Stimulated activated CD4-positive, alpha-beta T cell treated with anti-CD3 and anti-CD28 coated beads, Interleukin-1b, Interleukin-23, amount 100 ng/mL, for 4 hours (primary cell): ENCODE measurements at regions not wholly inside any gene's neighbourhood (a gene's known extent, or its start where the extent isn't known, plus 50 kb on each side); places are given as distances from the start of the nearest gene placed in this dataset.

Experiments used
- DNase-seq, 2 donors: peaks; one replicate each; pipeline ENCODE4 v3.0.0-alpha.2; 2020; ENCODE audit warnings: low read depth in 2 of 2

- no peak for DNase-seq
Measured at GRCh38 chr2:221337957-221338685, 234.0 kb downstream of the EPHA4 start.

- no peak for DNase-seq
Measured at GRCh38 chr2:221342388-221342787, 229.7 kb downstream of the EPHA4 start.

GRCh38 chr2:221343524-221343923 lies 228.6 kb downstream of the EPHA4 start:
- no peak for DNase-seq

- DNase-seq = no peak
Measured at GRCh38 chr2:221345516-221345915, 226.6 kb downstream of the EPHA4 start.

GRCh38 chr2:221346411-221346810 lies 225.7 kb downstream of the EPHA4 start:
- no peak for DNase-seq

- no peak for DNase-seq
Measured at GRCh38 chr2:221347471-221347870, 224.6 kb downstream of the EPHA4 start.

GRCh38 chr2:221350616-221351015 lies 221.5 kb downstream of the EPHA4 start:
- DNase-seq = no peak

GRCh38 chr2:221353201-221353600 lies 218.9 kb downstream of the EPHA4 start:
- no peak for DNase-seq

GRCh38 chr2:221360312-221360711 lies 211.8 kb downstream of the EPHA4 start:
- DNase-seq = no peak

- no peak for DNase-seq
Measured at GRCh38 chr2:221360742-221361141, 211.4 kb downstream of the EPHA4 start.

- DNase-seq = no peak
Measured at GRCh38 chr2:221361633-221362032, 210.5 kb downstream of the EPHA4 start.

GRCh38 chr2:221364672-221365071 lies 207.4 kb downstream of the EPHA4 start:
- no peak for DNase-seq
